Hepatocyte (in vitro differentiated cells): ENCODE measurements at regions not wholly inside any gene's neighbourhood (a gene's known extent, or its start where the extent isn't known, plus 50 kb on each side); places are given as distances from the start of the nearest gene placed in this dataset.

Experiments used
- CTCF ChIP-seq: fragments of 200-600 bp; sonication (generic); IDR thresholded peaks from 2 replicates; pipeline ENCODE4 v1.5.1; 2016; ENCODE audit warnings: antibody characterized with exemption, mild to moderate bottlenecking; ENCODE audit not compliant: poor library complexity
- EZH2 ChIP-seq: fragments of 200-600 bp; sonication (generic); IDR thresholded peaks from 2 replicates; pipeline ENCODE4 v1.6.1; 2016; ENCODE audit warnings: antibody characterized with exemption, mild to moderate bottlenecking, borderline replicate concordance
- EZH2phosphoT487 ChIP-seq: fragments of 200-600 bp; sonication (generic); IDR thresholded peaks from one replicate; pipeline ENCODE4 v1.6.1; 2018; ENCODE audit warnings: antibody characterized with exemption, mild to moderate bottlenecking, low read depth, moderate library complexity; ENCODE audit not compliant: unreplicated experiment, severe bottlenecking

GRCh38 chr12:126108247-126108646 is 1043.0 kb downstream of the AACS start:
- TF ChIP-seq CTCF (no peak), EZH2 (no peak), EZH2phosphoT487 (no peak)
